ENCODE measurements at regions not wholly inside any gene's neighbourhood (a gene's known extent, or its start where the extent isn't known, plus 50 kb on each side); places are given as distances from the start of the nearest gene placed in this dataset.

DNA sequence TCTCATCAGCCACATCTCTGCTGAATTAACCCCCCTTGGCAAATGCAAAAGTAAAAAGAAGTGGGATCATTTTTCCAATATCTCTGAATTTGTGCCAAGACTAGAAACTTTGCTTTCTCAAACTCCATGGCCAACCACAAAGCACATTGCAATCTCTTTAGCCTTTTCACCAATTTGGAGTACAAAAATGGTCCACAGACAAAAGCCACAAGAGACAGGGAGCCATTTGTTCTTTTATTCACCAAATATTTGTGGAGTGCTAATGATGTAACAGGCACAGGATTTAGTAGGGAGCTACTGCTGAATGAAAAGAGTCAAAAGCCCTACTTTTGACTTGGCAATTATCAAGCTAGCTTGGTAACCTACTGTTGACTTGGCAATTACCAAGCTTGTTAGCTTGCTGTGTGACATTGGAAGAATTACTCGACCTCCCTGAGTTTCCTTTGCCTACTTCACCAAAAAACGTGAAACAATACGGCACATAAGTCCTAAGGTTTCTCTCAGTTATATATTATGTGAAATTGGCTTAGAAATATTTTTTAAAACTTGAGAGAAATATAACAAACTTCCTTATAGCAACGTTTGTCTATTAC, 97.1 kb upstream of the KLF3 start:
- CTCF ChIA-PET (ENCODE audit: unreplicated experiment), result no interaction called here
- Histone ChIP-seq H3K4me3 (ENCODE audit: low read depth, low read length, poor library complexity, severe bottlenecking) (no peak overlapping the region), H3K9me3 (ENCODE audit: low read length) (no peaks in the 10 kb centered on the region), H4K20me1 (ENCODE audit: insufficient read depth, low read length) (no peaks in the 10 kb centered on the region), H3K36me3 (ENCODE audit: insufficient read depth, low read length) (no peaks in the 10 kb centered on the region), H3K9me2 (ENCODE audit: insufficient read depth, low read length) (no peaks in the 10 kb centered on the region), H2AFZ (ENCODE audit: low read length) (no peak overlapping the region), H3K79me2 (ENCODE audit: insufficient read depth, low read depth, low read length) (no peaks in the 10 kb centered on the region), H3K4me1 (ENCODE audit: insufficient read depth, low read length, poor library complexity, severe bottlenecking) (no peaks in the 10 kb centered on the region), H3K27ac (ENCODE audit: low read depth, low read length, poor library complexity, severe bottlenecking) (no peak overlapping the region), H3K4me2 (ENCODE audit: low read length) (no peak overlapping the region)
- intact Hi-C loops (cut with micrococcal nuclease; ENCODE audit: unreplicated experiment), result no loop called here
- POLR2A ChIA-PET, result interaction anchor here (0.5 kb wide), 1 partner anchor 673 kb away, joined by 3 read pairs; no protein-coding TSS in a partner anchor
- DNase-seq (ENCODE audit: low spot score), result no peak
- BruUV-seq (replicated peaks), result no TSS peak
- no peak for TF ChIP-seq EZH2phosphoT487 (IDR thresholded peaks at IDR 0.05; ENCODE audit: borderline replicate concordance, low read depth, low read length)
- TF ChIP-seq, protein P1, sequence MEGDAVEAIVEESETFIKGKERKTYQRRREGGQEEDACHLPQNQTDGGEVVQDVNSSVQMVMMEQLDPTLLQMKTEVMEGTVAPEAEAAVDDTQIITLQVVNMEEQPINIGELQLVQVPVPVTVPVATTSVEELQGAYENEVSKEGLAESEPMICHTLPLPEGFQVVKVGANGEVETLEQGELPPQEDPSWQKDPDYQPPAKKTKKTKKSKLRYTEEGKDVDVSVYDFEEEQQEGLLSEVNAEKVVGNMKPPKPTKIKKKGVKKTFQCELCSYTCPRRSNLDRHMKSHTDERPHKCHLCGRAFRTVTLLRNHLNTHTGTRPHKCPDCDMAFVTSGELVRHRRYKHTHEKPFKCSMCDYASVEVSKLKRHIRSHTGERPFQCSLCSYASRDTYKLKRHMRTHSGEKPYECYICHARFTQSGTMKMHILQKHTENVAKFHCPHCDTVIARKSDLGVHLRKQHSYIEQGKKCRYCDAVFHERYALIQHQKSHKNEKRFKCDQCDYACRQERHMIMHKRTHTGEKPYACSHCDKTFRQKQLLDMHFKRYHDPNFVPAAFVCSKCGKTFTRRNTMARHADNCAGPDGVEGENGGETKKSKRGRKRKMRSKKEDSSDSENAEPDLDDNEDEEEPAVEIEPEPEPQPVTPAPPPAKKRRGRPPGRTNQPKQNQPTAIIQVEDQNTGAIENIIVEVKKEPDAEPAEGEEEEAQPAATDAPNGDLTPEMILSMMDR (conservative IDR thresholded peaks at IDR 0.05; ENCODE audit: low read length), result no peak

DNA sequence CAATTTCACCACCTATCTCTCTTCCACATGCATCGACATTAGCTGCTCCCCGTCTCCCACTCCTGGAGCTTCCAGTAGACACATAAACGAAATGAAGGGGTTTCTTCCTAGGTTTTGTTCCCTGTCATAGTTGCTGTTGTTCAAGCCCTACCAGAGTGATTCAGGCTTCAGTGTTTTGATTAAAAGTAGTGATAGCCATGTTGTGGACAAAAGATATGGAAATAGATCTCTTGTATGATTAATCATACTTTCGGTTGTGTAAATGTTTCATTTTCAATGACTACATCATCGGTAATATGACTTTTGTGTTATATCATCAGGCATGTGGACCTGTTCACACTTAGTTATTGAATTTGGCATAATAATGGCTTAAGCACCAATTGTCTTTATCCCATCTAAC, 96.5 kb upstream of the KLF3 start:
- ChIA-PET CTCF (ENCODE audit: unreplicated experiment) (no interaction called here), POLR2A (interaction anchor here (0.5 kb wide), 1 partner anchor 672 kb away, joined by 3 read pairs; no protein-coding TSS in a partner anchor)
- Histone ChIP-seq H2AFZ (ENCODE audit: low read length) (no peak overlapping the region), H3K4me1 (ENCODE audit: insufficient read depth, low read length, poor library complexity, severe bottlenecking) (no peaks in the 10 kb centered on the region), H4K20me1 (ENCODE audit: insufficient read depth, low read length) (no peaks in the 10 kb centered on the region), H3K36me3 (ENCODE audit: insufficient read depth, low read length) (no peaks in the 10 kb centered on the region), H3K9me3 (ENCODE audit: low read length) (no peaks in the 10 kb centered on the region), H3K9me2 (ENCODE audit: insufficient read depth, low read length) (no peaks in the 10 kb centered on the region), H3K4me3 (ENCODE audit: low read depth, low read length, poor library complexity, severe bottlenecking) (no peak overlapping the region), H3K27ac (ENCODE audit: low read depth, low read length, poor library complexity, severe bottlenecking) (no peak overlapping the region), H3K79me2 (ENCODE audit: insufficient read depth, low read depth, low read length) (no peaks in the 10 kb centered on the region), H3K4me2 (ENCODE audit: low read length) (no peak overlapping the region)
- BruUV-seq (replicated peaks), result no TSS peak
- TF ChIP-seq, protein P1 (conservative IDR thresholded peaks at IDR 0.05; ENCODE audit: low read length), result no peak
- no peak for TF ChIP-seq EZH2phosphoT487 (IDR thresholded peaks at IDR 0.05; ENCODE audit: borderline replicate concordance, low read depth, low read length)
- intact Hi-C loops (cut with micrococcal nuclease; ENCODE audit: unreplicated experiment), result no loop called here
- no peak for DNase-seq (ENCODE audit: low spot score)

DNA sequence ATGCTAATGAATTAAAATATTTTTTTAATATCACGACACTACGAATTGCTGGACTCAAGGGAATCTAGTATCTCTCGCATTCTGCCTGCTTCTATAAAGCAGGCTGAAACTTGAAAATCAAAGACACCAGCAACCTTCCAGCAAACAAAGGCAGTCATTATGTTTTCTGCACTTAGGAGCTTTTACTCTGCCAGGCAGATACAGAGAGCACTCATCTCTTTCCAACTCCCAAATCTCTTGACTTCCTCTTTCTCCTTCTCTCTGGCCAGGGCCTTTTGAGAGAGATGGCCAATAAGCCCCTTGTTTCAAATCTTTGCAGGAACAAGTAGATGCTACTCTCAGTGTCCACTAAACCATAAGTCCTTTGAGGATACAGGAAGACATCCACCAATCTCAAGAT, 95.2 kb upstream of the KLF3 start:
- no TSS peak for BruUV-seq (replicated peaks)
- Histone ChIP-seq H3K36me3 (ENCODE audit: insufficient read depth, low read length) (no peaks in the 10 kb centered on the region), H3K9me3 (ENCODE audit: low read length) (no peaks in the 10 kb centered on the region), H3K79me2 (ENCODE audit: insufficient read depth, low read depth, low read length) (no peaks in the 10 kb centered on the region), H3K4me3 (ENCODE audit: low read depth, low read length, poor library complexity, severe bottlenecking) (no peak overlapping the region), H3K27ac (ENCODE audit: low read depth, low read length, poor library complexity, severe bottlenecking) (no peak overlapping the region), H3K4me1 (ENCODE audit: insufficient read depth, low read length, poor library complexity, severe bottlenecking) (no peaks in the 10 kb centered on the region), H3K4me2 (ENCODE audit: low read length) (no peak overlapping the region), H3K9me2 (ENCODE audit: insufficient read depth, low read length) (no peaks in the 10 kb centered on the region), H2AFZ (ENCODE audit: low read length) (no peak overlapping the region), H4K20me1 (ENCODE audit: insufficient read depth, low read length) (no peaks in the 10 kb centered on the region)
- CTCF ChIA-PET (ENCODE audit: unreplicated experiment), result no interaction called here
- POLR2A ChIA-PET, result interaction anchor here (0.6 kb wide), 1 partner anchor 650 kb away, joined by 3 read pairs; no protein-coding TSS in a partner anchor
- no peak for DNase-seq (ENCODE audit: low spot score)
- TF ChIP-seq, protein P1 (conservative IDR thresholded peaks at IDR 0.05; ENCODE audit: low read length), result no peak
- no peak for TF ChIP-seq EZH2phosphoT487 (IDR thresholded peaks at IDR 0.05; ENCODE audit: borderline replicate concordance, low read depth, low read length)
- intact Hi-C loops (cut with micrococcal nuclease; ENCODE audit: unreplicated experiment), result no loop called here

Measured in OCI-LY7 (cell line).